Activated CD4-positive, alpha-beta T cell treated with anti-CD3 and anti-CD28 coated beads for 36 hours (primary cell): ENCODE measurements at regions not wholly inside any gene's neighbourhood (a gene's known extent, or its start where the extent isn't known, plus 50 kb on each side); places are given as distances from the start of the nearest gene placed in this dataset.

ENCODE experiments used
- ATAC-seq: fragments of 200-7000 bp; cut with Tn5 transposase; one replicate; pipeline ENCODE4 v1.10.0; 2021; ENCODE audit warnings: mild to moderate bottlenecking, moderate library complexity
- CTCF ChIA-PET: fragments of 350-600 bp; sonication (Branson Sonifier 250); formaldehyde crosslinking; loops from one replicate; lab custom pipeline; 2021; ENCODE audit warnings: antibody characterized with exemption; lab: Charles Lee
- POLR2A ChIA-PET: fragments of 350-600 bp; sonication (Branson Sonifier 250); formaldehyde crosslinking; loops from one replicate; lab custom pipeline; 2021; ENCODE audit warnings: antibody characterized with exemption, inconsistent platforms; lab: Charles Lee
- DNase-seq: peaks from one replicate; pipeline ENCODE4 v3.0.0-alpha.2; 2020
- H3K27ac Mint-ChIP-seq: one replicate; pipeline ENCODE4 v1.8.0; 2021; ENCODE audit warnings: mixed read lengths
- H3K27me3 Mint-ChIP-seq: one replicate; pipeline ENCODE4 v1.8.0; 2021; ENCODE audit warnings: mixed read lengths
- H3K36me3 Mint-ChIP-seq: one replicate; pipeline ENCODE4 v1.8.0; 2021; ENCODE audit warnings: low read depth, mixed read lengths
- H3K4me1 Mint-ChIP-seq: one replicate; pipeline ENCODE4 v1.8.0; 2021; ENCODE audit warnings: mixed read lengths
- H3K4me3 Mint-ChIP-seq: one replicate; pipeline ENCODE4 v1.8.0; 2021; ENCODE audit warnings: mild to moderate bottlenecking, moderate library complexity, mixed read lengths
- H3K9me3 Mint-ChIP-seq: one replicate; pipeline ENCODE4 v1.8.0; 2021; ENCODE audit warnings: low read depth, mixed read lengths
- intact Hi-C, 2 experiments: fragments of 100-400 bp; cut with DNase I in 1 of 2; cut with micrococcal nuclease in 1 of 2; formaldehyde crosslinking; loops; one replicate each; pipeline versions ENCODE4 v1.14.2 to v1.15.1; 2022 to 2024; cut with DNase I, micrococcal nuclease

- intact Hi-C loops: no loop called here
- Mint-ChIP-seq H3K27me3 (no peaks in the 10 kb centered on the region), H3K36me3 (no peaks in the 10 kb centered on the region), H3K4me1 (no peaks in the 10 kb centered on the region), H3K9me3 (peaks cover 12% of the 10 kb centered on the region), H3K27ac (no peak overlapping the region), H3K4me3 (no peak overlapping the region)
- DNase-seq: no peak
- ChIA-PET POLR2A (no interaction called here), CTCF (no interaction called here)
- ATAC-seq: no peak
Measured at GRCh38 chr16:59688006-59688405, 953.9 kb upstream of the GOT2 start.

GRCh38 chr16:59686405-59686804 is 952.3 kb upstream of the GOT2 start:
- ChIA-PET POLR2A (no interaction called here), CTCF (no interaction called here)

GRCh38 chr16:59684911-59685310 is 950.8 kb upstream of the GOT2 start:
- ATAC-seq (no peak), DNase-seq (no peak)
- Mint-ChIP-seq H3K4me1 (no peaks in the 10 kb centered on the region), H3K4me3 (no peak overlapping the region), H3K36me3 (no peaks in the 10 kb centered on the region), H3K27ac (no peak overlapping the region), H3K27me3 (no peaks in the 10 kb centered on the region), H3K9me3 (peaks cover 8% of the 10 kb centered on the region)
- POLR2A ChIA-PET: no interaction called here
- CTCF ChIA-PET: no interaction called here
- intact Hi-C loops: no loop called here

More at GRCh38 chr16:59686405-59686804, 952.3 kb upstream of the GOT2 start:
- intact Hi-C loops: no loop called here
- peaks cover 9% of the 10 kb centered on the region for H3K9me3 Mint-ChIP-seq
- no peak for DNase-seq
- no peaks in the 10 kb centered on the region for H3K4me1 Mint-ChIP-seq
- H3K27ac Mint-ChIP-seq: no peak overlapping the region
- H3K36me3 Mint-ChIP-seq: no peaks in the 10 kb centered on the region
- ATAC-seq: no peak
- no peak overlapping the region for H3K4me3 Mint-ChIP-seq
- no peaks in the 10 kb centered on the region for H3K27me3 Mint-ChIP-seq

GRCh38 chr16:59683709-59684108 is 949.6 kb upstream of the GOT2 start:
- ATAC-seq (no peak), DNase-seq (no peak)
- Mint-ChIP-seq H3K27ac (no peak overlapping the region), H3K27me3 (no peaks in the 10 kb centered on the region), H3K4me1 (no peaks in the 10 kb centered on the region), H3K9me3 (peaks cover 8% of the 10 kb centered on the region), H3K36me3 (no peaks in the 10 kb centered on the region), H3K4me3 (no peak overlapping the region)
- ChIA-PET CTCF (interaction anchor here (0.9 kb wide), 1 partner anchor 1375 kb away, joined by 3 read pairs; no protein-coding TSS in a partner anchor), POLR2A (no interaction called here)
- intact Hi-C loops: no loop called here

GRCh38 chr16:59665618-59666220 is 931.6 kb upstream of the GOT2 start:
- H3K27ac Mint-ChIP-seq: no peak overlapping the region
- DNase-seq (no peak), ATAC-seq (no peak)
- no peaks in the 10 kb centered on the region for H3K27me3 Mint-ChIP-seq
- POLR2A ChIA-PET: no interaction called here
- no peak overlapping the region for H3K4me3 Mint-ChIP-seq
- H3K4me1 Mint-ChIP-seq: no peaks in the 10 kb centered on the region
- CTCF ChIA-PET: no interaction called here
- intact Hi-C loops: no loop called here
- peaks cover 10% of the 10 kb centered on the region for H3K9me3 Mint-ChIP-seq
- H3K36me3 Mint-ChIP-seq: no peaks in the 10 kb centered on the region

- Mint-ChIP-seq H3K9me3 (peaks cover 11% of the 10 kb centered on the region), H3K4me1 (no peaks in the 10 kb centered on the region), H3K27me3 (no peaks in the 10 kb centered on the region), H3K36me3 (no peaks in the 10 kb centered on the region), H3K4me3 (no peak overlapping the region), H3K27ac (no peak overlapping the region)
- ATAC-seq (no peak), DNase-seq (no peak)
- intact Hi-C loops: no loop called here
- ChIA-PET CTCF (no interaction called here), POLR2A (no interaction called here)
Measured at GRCh38 chr16:59658572-59658971, 924.5 kb upstream of the GOT2 start.

- POLR2A ChIA-PET: no interaction called here
- H3K9me3 Mint-ChIP-seq: peaks cover 16% of the 10 kb centered on the region
Measured at GRCh38 chr16:59655031-59655430, 920.9 kb upstream of the GOT2 start.

GRCh38 chr16:59654455-59654854 is 920.3 kb upstream of the GOT2 start:
- Mint-ChIP-seq H3K4me3 (no peak overlapping the region), H3K27ac (no peak overlapping the region), H3K36me3 (no peaks in the 10 kb centered on the region), H3K4me1 (no peaks in the 10 kb centered on the region), H3K9me3 (peaks cover 16% of the 10 kb centered on the region), H3K27me3 (no peaks in the 10 kb centered on the region)
- ChIA-PET POLR2A (no interaction called here), CTCF (no interaction called here)
- DNase-seq: no peak
- intact Hi-C loops: no loop called here
- ATAC-seq: no peak

More at GRCh38 chr16:59655031-59655430, 920.9 kb upstream of the GOT2 start:
- intact Hi-C loops: no loop called here
- ATAC-seq (no peak), DNase-seq (no peak)
- Mint-ChIP-seq H3K4me1 (no peaks in the 10 kb centered on the region), H3K27me3 (no peaks in the 10 kb centered on the region), H3K4me3 (no peak overlapping the region), H3K36me3 (no peaks in the 10 kb centered on the region), H3K27ac (no peak overlapping the region)
- CTCF ChIA-PET: no interaction called here

GRCh38 chr16:59651662-59652061 is 917.5 kb upstream of the GOT2 start:
- Mint-ChIP-seq H3K4me1 (no peaks in the 10 kb centered on the region), H3K27ac (no peak overlapping the region), H3K9me3 (peaks cover 12% of the 10 kb centered on the region), H3K27me3 (no peaks in the 10 kb centered on the region), H3K4me3 (no peak overlapping the region), H3K36me3 (no peaks in the 10 kb centered on the region)
- ChIA-PET CTCF (interaction anchor here (1.2 kb wide), 1 partner anchor 12 kb away, joined by 3 read pairs; no protein-coding TSS in a partner anchor), POLR2A (no interaction called here)
- intact Hi-C loops: no loop called here
- ATAC-seq: no peak
- no peak for DNase-seq

- ATAC-seq: no peak
- Mint-ChIP-seq H3K9me3 (peaks cover 13% of the 10 kb centered on the region), H3K27me3 (no peaks in the 10 kb centered on the region), H3K27ac (no peak overlapping the region), H3K4me3 (no peak overlapping the region), H3K36me3 (no peaks in the 10 kb centered on the region), H3K4me1 (no peaks in the 10 kb centered on the region)
- ChIA-PET CTCF (no interaction called here), POLR2A (no interaction called here)
- intact Hi-C loops: no loop called here
- no peak for DNase-seq
Measured at GRCh38 chr16:59645194-59645593, 911.1 kb upstream of the GOT2 start.

GRCh38 chr16:59635674-59636073 is 901.6 kb upstream of the GOT2 start:
- H3K27ac Mint-ChIP-seq: no peak overlapping the region
- POLR2A ChIA-PET: no interaction called here
- ATAC-seq (no peak), DNase-seq (no peak)
- H3K36me3 Mint-ChIP-seq: no peaks in the 10 kb centered on the region
- intact Hi-C loops: no loop called here
- CTCF ChIA-PET: interaction anchor here (0.5 kb wide), 1 partner anchor 12 kb away, joined by 3 read pairs; no protein-coding TSS in a partner anchor
- no peaks in the 10 kb centered on the region for H3K27me3 Mint-ChIP-seq
- H3K4me1 Mint-ChIP-seq: no peaks in the 10 kb centered on the region
- no peak overlapping the region for H3K4me3 Mint-ChIP-seq
- H3K9me3 Mint-ChIP-seq: peaks cover 10% of the 10 kb centered on the region

GRCh38 chr16:59634951-59635350 is 900.8 kb upstream of the GOT2 start:
- Mint-ChIP-seq H3K4me3 (no peak overlapping the region), H3K36me3 (no peaks in the 10 kb centered on the region), H3K9me3 (peaks cover 10% of the 10 kb centered on the region), H3K27me3 (no peaks in the 10 kb centered on the region), H3K27ac (no peak overlapping the region), H3K4me1 (no peaks in the 10 kb centered on the region)
- DNase-seq (no peak), ATAC-seq (no peak)
- POLR2A ChIA-PET: no interaction called here
- intact Hi-C loops: no loop called here
- CTCF ChIA-PET: interaction anchor here (0.5 kb wide), 2 partner anchors 13 to 174 kb away, joined by 3 read pairs; no protein-coding TSS in a partner anchor
